Choroid plexus epithelial cell (primary cell): ENCODE measurements at regions not wholly inside any gene's neighbourhood (a gene's known extent, or its start where the extent isn't known, plus 50 kb on each side); places are given as distances from the start of the nearest gene placed in this dataset.
"Not testable (repeated sequence)": the region's sequence is repeated elsewhere in the genome, so short reads cannot be mapped to it uniquely, and the experiment has no call there.

Experiments
- DNase-seq: peaks from one replicate; pipeline ENCODE4 v3.0.0-alpha.2; 2010; ENCODE audit warnings: low read depth
- H3K4me3 ChIP-seq: 2 replicates; pipeline ENCODE4 v1.5.1; 2011; ENCODE audit warnings: low read depth, mild to moderate bottlenecking, control low read depth, low read length, moderate library complexity
- CTCF ChIP-seq: conservative IDR thresholded peaks from 2 replicates; pipeline ENCODE4 v1.5.1; 2011; ENCODE audit warnings: low read depth, mild to moderate bottlenecking, control low read depth, inconsistent platforms, low read length, moderate library complexity

- no peak overlapping the region for H3K4me3 ChIP-seq
- DNase-seq = no peak
- no peak for TF ChIP-seq CTCF
Measured at GRCh38 chr6:14477559-14477958, 360.0 kb downstream of the CD83 start.

- no peak for DNase-seq
- no peak for TF ChIP-seq CTCF
- H3K4me3 ChIP-seq = no peak overlapping the region
Measured at GRCh38 chr6:14478381-14479225, 361.0 kb downstream of the CD83 start.

- H3K4me3 ChIP-seq, DNase-seq: not testable (repeated sequence)
Measured at GRCh38 chr6:14481946-14482345, 364.4 kb downstream of the CD83 start.

GRCh38 chr6:14487625-14488024, 370.1 kb downstream of the CD83 start:
- DNase-seq = no peak
- TF ChIP-seq CTCF = no peak
- H3K4me3 ChIP-seq = no peak overlapping the region

GRCh38 chr6:14488180-14488579, 370.6 kb downstream of the CD83 start:
- DNase-seq = no peak
- no peak overlapping the region for H3K4me3 ChIP-seq
- TF ChIP-seq CTCF = no peak

GRCh38 chr6:14489445-14489844, 371.9 kb downstream of the CD83 start:
- TF ChIP-seq CTCF = no peak
- H3K4me3 ChIP-seq = no peak overlapping the region
- DNase-seq = no peak

- H3K4me3 ChIP-seq = no peak overlapping the region
- TF ChIP-seq CTCF = no peak
- DNase-seq = no peak
Measured at GRCh38 chr6:14498748-14499147, 381.2 kb downstream of the CD83 start.
